Left cardiac atrium (tissue), 4 donors: ENCODE measurements at regions not wholly inside any gene's neighbourhood (a gene's known extent, or its start where the extent isn't known, plus 50 kb on each side); places are given as distances from the start of the nearest gene placed in this dataset.
"Not testable (repeated sequence)": the region's sequence is repeated elsewhere in the genome, so short reads cannot be mapped to it uniquely, and the experiment has no call there.

Experiments used
- ATAC-seq, 2 donors: fragments of 200-7000 bp; cut with Tn5 transposase; one replicate each; pipeline ENCODE4 v1.9.1; 2020; ENCODE audit warnings: mild to moderate bottlenecking in 2 of 2, moderate library complexity in 2 of 2
- DNase-seq: peaks from one replicate; pipeline ENCODE4 v3.0.0-alpha.2; 2020
- intact Hi-C, 2 donors: fragments of 100-400 bp; cut with DNase I; formaldehyde crosslinking; loops; one replicate each; pipeline versions ENCODE4 v1.14.1 to v1.15.1; 2022 to 2023
- donor health status: DM: no; HTN: yes; CAD: no.
- donor health status: DM: no; HTN: yes; CAD: no; lungs with severe emphysema.
- donor health status: DM: yes; HTN: yes; CAD: no.
- donor health status: Dilated cardiomyopathy.

DNA sequence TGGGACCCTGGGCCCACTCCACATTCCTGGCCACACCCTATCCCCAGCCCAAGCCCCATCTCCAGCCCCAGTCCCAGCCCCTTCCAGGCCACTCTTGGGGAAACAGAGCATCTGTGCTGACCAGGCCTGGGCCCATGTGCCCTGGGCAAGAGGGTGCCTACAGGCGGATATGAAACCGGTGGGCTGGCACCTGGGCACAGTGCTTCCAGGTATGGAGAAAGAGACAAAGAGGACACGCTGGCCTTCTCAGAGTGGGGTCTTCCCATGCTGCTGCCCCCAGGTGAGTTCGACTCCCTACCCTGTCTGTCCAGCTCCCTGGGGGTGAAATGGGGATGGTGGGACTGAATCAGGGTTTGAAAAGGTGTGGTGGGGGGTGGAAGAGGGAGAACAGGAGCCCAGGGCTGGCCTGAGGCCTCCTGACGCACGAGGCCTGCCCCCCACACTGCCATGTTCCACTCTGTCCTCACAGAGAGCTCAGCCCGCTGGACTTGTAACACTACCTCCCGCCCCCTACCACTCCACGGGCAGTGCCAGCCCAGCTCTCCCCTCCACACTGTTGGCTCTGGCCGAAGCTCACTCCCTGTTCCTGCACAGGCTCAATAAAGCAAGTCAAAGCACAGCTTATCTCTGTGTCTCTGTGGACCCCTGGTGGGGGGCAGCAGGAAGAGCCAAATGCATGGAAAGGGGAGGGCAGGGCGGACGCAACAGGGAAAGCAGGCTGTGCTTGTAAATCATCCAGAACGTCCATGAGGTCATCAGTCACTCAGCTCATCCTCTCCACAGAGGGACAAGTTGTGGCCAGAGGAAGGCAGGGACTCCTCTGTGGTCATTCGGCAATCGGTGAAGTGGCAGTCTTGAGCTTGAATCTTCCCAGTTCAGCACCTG is 71.1 kb upstream of the TMEM97 start:
- ATAC-seq (no peak), DNase-seq (no peak)
- intact Hi-C loops = loop anchor here in 1 of 2 donors (10.0 kb wide), 1 partner anchor 443 kb away; the partner anchor contains the start of gene NOS2

DNA sequence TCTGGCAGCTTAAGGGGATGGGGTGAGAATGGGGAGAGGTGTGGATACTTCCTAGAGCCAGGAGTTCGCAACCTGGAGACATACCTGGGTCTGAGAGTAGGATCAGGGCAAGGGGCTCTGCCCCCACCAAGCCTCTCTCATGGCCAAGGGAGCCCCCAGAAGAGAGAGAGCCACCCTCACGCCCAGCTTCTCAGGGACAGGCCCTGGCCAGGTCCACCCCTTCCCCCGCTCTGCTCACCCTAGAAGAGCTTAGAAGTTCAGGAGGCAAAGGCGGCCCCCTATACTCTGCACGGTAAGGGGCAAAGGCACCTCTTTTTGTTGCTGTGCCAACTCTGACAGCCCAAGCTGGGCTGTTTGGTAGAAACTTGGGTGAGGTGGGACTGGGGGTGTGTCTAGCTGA is 69.3 kb upstream of the TMEM97 start:
- intact Hi-C loops = loop anchor here (5.0 to 10.0 kb wide), 3 partner anchors 355 to 445 kb away; partner anchors contain the start of genes LYRM9 (in 1 of the 2) and NOS2 (in 1 of the 2)
- ATAC-seq (no peak), DNase-seq (no peak)

DNA sequence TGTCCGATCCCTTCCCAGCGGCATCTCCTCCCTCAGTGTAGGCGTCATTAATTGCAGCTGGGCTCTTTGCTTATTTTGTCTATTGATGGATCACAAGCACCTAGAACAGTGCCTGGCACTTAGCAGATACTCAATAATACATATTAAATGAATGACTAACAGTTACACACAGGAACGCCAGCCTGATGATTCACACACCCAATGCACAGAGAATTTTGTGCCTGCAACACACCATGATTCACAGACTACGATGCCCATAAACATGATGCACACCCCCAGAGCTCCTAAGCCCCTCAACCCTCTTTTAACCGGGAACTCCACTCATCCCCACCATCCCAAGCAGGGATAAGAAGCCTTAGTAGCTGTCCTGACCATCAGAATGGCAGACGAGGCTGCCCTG is 66.6 kb upstream of the TMEM97 start:
- intact Hi-C loops = loop anchor here in 1 of 2 donors (5.0 to 10.0 kb wide), 2 partner anchors 358 to 445 kb away; partner anchors contain the start of gene LYRM9
- ATAC-seq (no peak), DNase-seq (no peak)

DNA sequence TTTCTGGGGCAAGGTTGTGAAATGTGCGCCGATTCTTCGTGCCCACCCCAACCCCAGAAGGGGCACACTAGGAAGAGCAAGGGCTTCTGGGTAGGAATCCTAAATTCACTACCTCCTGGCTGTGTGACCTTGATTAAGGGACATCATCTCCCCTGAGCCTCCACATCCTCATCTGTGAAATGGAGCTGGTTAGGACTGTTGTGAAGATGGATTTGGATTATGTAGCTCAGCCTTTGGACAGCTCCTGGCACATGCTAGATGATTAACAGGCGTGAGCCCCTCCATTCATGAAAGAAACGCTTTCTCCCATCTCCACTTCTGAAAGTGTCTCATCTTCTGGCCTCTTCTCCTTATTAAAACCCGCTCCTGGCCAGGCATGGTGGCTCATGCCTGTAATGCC is 65.3 kb upstream of the TMEM97 start:
- ATAC-seq (no peak), DNase-seq (no peak)
- intact Hi-C loops = loop anchor here in 1 of 2 donors (5.0 to 10.0 kb wide), 2 partner anchors 359 to 446 kb away; partner anchors contain the start of gene LYRM9

DNA sequence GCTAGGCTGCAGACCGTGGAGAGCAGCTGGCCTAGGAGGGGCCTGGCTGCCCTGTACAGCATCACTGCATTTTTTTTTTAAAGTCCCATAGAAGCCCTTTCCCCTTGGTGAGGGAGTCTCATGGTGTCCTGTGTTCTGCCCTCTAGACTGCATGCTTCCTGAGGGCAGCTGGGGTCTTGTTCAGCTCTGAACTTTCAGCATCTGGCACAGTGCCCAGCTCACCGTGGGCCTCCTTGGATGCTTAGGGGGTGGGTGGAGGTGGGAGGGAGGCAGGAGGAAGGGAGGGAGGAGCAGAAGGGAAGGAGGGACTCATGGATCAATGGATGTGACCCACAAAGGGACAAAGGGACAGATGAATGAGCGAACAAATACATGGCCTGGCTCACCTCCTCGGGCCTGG is 63.4 kb upstream of the TMEM97 start:
- ATAC-seq (no peak), DNase-seq (no peak)
- intact Hi-C loops = loop anchor here in 1 of 2 donors (10.0 kb wide), 1 partner anchor 361 kb away; the partner anchor contains the start of gene LYRM9

DNA sequence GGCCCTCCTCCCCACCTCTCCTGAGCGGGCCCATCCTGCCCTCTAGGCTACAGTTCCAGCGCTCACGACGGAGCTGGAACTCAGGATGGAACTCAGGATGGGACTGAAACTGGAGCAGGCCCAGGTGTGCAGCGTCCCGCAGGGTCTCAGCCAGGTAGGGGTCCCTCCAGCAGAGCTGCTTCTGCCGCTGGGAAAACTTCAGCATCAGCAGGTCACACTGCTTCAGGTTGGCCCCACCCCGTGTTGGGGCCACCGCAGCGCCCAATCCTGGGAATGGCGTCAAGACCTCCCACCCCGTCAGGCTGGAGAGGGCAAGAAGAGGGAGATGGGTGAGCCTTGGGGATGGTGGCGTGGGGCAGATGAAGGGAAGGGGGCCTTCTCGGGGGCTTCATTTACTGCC is 62.6 kb upstream of the TMEM97 start:
- DNase-seq = no peak
- ATAC-seq = no peak
- intact Hi-C loops = loop anchor here in 1 of 2 donors (10.0 kb wide), 1 partner anchor 362 kb away; the partner anchor contains the start of gene LYRM9

DNA sequence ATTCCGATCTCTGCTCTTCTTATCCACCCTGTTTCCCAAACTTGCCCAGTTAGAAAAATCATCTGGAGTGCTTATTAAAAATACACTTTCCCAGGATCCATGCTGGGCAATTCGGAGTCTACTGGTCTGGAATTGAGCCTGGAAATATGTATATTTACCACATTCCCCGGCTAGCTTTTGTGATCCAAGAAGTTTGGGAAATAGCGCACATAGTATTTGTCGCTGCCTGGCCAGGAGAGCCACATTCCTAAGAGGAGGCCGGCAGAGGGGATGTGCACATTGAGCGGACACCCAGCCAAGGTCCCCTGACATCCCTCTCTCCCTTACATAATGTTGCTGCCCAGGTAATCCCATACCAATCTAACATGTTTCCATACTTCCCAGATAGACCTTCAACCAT is 62.1 kb upstream of the TMEM97 start:
- intact Hi-C loops = loop anchor here in 1 of 2 donors (10.0 kb wide), 1 partner anchor 362 kb away; the partner anchor contains the start of gene LYRM9

DNA sequence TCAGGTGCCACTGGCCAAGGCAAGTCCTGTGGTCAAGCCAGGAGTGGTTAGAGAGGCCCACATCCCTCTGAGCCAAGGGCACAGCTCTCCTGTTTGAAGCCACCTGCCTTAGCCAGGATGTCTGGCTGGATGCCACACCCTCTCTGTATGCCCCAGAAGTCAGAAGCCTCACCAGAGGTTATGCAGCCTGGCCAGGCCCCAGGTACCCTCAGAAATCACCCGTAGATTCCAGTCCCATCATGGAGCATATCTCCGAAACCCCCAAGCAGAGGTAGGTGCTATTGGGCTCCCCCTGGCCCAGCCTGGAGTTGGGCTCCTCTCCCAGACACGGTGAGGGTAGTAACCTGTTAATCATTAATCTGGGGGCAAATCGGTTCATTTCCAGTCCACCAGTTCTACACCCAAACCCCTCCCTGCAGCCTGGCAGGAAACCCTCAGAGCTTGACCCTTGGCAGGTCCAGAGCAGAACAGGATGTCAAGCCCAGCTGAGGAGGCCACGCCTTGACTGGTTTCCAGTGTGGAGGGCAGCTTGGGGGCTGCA is 60.6 kb upstream of the TMEM97 start:
- ATAC-seq = peak in 1 of 2 donors; percentile 45
- DNase-seq = peak; percentile 54
- intact Hi-C loops = loop anchor here in 1 of 2 donors (10.0 kb wide), 1 partner anchor 364 kb away; the partner anchor contains the start of gene LYRM9

More for the DNA sequence above, 62.1 kb upstream of the TMEM97 start:
- ATAC-seq = no peak
- no peak for DNase-seq

DNA sequence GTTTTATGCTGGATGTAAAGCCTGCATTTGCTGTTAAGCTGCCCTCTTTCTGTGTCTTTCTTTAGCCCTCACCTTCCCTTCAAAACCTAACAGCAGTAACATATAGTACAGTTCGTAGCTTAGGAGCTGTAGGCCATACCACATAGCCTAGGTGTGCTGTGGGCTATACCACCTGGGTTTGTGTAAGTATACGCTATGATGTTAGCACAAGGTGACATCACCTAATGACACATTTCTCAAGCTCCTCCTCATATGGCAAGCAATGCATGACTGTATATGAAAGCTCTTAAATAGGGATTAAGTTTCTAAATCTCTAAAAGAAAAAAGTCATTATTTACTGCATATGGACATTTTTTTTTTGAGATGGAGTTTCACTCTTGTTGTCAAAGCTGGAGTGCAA is 57.8 kb upstream of the TMEM97 start:
- DNase-seq (no peak), ATAC-seq (no peak)
- intact Hi-C loops = no loop called here

DNA sequence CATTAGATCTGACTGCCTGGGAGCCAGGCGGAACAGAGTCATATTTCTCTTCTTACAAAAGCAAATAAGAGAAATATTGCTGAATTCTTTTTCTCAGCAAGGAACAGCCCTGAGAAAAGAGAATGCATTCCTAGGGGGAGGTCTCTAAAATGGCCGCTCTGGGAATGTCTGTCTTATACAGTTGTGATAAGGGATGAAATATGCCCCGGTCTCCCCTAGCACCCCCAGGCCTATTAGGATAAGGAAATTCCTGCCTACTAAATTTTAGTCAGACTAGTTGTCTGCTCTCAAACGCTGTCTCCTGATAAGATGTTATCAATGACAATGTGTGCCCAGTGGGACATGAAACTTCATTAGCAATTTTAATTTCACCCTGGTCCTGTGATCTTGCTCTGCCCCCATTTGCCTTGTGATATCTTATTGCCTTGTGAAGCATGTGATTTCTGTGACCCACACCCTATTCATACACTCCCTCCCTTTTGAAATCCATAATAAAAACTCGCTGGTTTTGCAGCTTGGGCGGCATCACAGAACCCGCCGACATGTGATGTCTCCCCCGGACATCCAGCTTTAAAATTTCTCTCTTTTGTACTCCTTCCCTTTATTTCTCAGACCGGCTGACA is 56.8 kb upstream of the TMEM97 start:
- intact Hi-C loops, ATAC-seq, DNase-seq: not testable (repeated sequence)

DNA sequence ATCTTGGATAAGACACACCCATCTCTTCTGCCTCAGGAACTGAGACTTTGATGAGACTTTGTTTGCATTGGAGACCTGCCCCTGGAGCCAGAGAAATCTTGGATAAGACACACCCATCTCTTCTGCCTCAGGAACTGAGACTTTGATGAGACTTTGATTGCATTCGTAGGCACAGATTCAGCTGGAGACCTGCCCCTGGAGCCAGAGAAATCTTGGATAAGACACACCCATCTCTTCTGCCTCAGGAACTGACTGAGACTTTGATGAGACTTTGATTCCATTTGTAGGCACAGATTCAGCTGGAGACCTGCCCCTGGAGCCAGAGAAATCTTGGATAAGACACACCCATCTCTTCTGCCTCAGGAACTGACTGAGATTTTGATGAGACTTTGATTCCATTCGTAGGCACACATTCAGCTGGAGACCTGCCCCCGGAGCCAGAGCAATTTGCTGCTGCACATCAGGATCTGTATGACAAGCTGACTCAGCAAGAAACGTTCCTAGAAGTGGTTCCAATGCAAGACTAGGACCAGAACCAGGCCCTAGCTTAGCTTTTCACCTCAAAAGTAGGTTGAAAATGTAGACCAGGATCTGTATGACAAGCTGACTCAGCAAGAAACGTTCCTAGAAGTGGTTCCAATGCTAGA is 54.0 kb upstream of the TMEM97 start:
- intact Hi-C loops = not testable (repeated sequence)
- ATAC-seq (peak in 1 of 2 donors; percentile 81), DNase-seq (peak; percentile 42)

DNA sequence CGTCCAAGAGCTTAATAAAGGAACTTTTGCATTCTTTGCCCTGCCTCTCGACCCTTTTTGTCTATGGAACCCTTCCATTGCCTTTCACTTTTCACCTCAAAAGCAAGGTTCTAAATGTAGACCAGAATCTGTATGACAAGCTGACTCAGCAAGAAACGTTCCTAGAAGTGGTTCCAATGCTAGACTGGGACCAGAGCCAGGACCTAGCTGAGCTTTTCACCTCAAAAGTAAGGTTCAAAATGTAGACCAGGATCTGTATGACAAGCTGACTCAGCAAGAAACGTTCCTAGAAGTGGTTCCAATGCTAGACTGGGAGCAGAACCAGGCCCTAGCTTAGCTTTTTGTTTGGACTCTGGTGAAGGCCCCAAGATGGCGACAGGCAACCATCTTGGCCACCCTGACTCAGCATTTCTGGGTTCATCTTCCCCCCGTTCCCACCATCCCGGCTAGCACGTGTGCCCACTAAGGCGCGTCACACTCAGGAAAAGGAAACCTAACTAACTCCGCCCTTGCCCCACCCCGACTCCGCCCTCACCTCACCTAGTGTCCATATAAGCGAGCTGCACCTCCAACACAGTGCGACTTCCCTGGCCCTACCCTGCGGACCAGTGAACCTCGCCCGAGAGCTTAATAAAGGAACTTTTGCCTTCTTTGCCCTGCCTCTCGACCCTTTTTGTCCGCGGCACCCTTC is 53.0 kb upstream of the TMEM97 start:
- intact Hi-C loops, ATAC-seq, DNase-seq: not testable (repeated sequence)

DNA sequence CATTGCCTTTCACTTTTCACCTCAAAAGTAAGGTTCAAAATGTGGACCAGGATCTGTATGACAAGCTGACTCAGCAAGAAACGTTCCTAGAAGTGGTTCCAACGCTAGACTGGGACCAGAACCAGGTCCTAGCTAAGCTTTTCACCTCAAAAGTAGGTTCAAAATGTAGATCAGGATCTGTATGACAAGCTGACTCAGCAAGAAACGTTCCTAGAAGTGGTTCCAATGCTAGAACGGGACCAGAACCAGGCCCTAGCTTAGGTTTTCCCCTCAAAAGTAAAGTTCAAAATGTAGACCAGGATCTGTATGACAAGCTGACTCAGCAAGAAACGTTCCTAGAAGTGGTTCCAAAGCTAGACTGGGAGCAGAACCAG is 52.5 kb upstream of the TMEM97 start:
- not testable (repeated sequence) for ATAC-seq, DNase-seq

DNA sequence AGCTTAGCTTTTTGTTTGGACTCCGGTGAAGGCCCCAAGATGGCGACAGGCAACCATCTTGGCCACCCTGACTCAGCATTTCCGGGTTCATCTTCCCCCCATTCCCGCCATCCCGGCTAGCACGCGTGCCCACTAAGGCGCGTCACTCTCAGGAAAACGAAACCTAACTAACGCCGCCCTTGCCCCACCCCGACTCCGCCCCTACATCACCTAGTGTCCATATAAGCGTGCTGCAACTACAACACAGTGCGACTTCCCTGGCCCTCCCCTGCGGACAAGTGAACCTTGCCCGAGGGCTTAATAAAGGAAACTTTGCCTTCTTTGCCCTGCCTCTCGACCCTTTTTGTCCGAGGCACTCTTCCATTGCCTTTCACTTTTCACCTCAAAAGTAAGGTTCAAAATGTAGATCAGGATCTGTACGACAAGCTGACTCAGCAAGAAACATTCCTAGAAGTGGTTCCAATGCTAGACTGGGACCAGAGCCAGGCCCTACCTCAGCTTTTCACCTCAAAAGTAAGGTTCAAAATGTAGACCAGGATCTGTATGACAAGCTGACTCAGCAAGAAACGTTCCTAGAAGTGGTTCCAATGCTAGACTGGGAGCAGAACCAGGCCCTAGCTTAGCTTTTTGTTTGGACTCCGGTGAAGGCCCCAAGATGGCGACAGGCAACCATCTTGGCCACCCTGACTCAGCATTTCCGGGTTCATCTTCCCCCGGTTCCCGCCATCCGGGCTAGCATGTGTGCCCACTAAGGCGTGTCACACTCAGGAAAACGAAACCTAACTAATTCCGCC is 51.9 kb upstream of the TMEM97 start:
- ATAC-seq, DNase-seq, intact Hi-C loops: not testable (repeated sequence)

More for the DNA sequence above, 52.5 kb upstream of the TMEM97 start:
- intact Hi-C loops = not testable (repeated sequence)

DNA sequence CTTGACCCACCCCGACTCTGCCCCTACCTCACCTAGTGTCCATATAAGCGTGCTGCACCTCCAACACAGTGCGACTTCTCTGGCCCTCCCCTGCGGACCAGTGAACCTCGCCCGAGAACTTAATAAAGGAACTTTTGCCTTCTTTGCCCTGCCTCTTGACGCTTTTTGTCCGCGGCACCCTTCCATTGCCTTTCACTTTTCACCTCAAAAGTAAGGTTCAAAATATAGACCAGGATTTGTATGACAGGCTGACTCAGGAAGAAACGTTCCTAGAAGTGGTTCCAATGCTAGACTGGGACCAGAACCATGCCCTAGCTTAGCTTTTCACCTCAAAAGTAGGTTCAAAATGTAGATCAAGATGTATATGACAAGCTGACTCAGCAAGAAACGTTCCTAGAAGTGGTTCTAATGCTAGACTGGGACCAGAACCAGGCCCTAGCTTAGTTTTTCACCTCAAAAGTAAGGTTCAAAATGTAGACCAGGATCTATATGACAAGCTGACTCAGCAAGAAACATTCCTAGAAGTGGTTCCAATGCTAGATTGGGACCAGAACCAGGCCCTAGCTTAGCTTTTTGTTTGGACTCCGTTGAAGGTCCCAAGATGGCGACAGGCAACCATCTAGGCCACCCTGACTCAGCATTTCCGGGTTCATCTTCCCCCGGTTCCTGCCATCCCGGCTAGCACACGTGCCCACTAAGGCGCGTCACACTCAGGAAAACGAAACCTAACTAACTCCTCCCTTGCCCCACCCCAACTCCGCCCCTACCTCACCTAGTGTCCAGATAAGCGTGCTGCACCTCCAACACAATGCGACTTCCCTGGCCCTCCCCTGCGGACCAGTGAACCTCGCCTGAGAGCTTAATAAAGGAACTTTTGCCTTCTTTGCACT is 51.0 kb upstream of the TMEM97 start:
- intact Hi-C loops = no loop called here
- DNase-seq (no peak), ATAC-seq (no peak)

DNA sequence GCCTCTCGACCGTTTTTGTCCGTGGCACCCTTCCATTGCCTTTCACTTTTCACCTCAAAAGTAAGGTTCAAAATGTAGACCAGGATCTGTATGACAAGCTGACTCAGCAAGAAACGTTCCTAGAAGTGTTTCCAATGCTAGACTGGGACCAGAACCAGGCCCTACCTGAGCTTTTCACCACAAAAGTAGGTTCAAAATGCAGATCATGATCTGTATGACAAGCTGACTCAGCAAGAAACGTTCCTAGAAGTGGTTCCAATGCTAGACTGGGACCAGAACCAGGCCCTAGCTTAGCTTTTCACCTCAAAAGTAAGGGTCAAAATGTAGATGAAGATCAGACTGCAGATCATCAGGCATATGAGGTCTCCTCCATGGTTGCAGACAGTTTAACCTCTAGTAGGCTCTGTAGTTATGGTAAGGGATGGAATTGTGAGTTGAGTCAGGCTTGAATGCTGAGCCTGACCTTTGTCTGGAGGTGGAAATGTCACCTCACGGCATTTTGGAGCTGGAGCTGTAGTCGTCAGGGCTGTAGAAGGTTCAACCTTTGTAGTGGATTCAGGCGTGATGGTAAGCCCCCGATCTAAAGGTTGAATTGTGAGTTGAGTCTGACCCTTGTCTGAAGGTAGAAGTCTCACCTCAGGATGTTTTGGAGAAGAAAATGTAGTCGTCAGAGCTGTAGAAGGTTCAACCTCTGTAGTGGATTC is 50.2 kb upstream of the TMEM97 start:
- intact Hi-C loops = no loop called here
- ATAC-seq (no peak), DNase-seq (no peak)
